ENCODE measurements at regions not wholly inside any gene's neighbourhood (a gene's known extent, or its start where the extent isn't known, plus 50 kb on each side); places are given as distances from the start of the nearest gene placed in this dataset.

DNA sequence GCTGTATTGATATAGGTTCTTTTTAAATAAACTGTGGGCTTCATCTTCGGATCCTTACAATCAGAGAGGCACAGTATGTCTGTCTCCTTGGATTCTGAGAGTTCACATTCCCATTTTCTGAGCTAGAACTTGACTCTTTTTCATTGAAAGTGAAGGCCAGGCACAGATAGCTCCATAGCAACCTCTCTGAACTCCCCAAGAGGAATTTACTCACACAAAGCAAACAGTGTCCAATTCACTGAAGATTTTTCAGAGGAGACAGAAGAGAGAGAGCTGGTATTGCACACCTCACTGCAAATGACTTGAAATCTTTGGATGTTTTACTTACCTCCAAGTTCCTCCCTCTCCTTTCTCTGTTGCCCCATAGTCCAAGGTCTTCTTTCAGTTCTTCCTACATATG is 130.9 kb upstream of the CASK start:
- H2AFZ ChIP-seq (ENCODE audit: low read length), result no peak overlapping the region
- no peaks in the 10 kb centered on the region for H3K36me3 ChIP-seq (ENCODE audit: low read depth, low read length)
- DNase-seq (no peak), ATAC-seq (no peak)
- H3K9me3 ChIP-seq (ENCODE audit: low read length), result no peaks in the 10 kb centered on the region
- no TSS peak for BruUV-seq (replicated peaks)
- H3F3A ChIP-seq (ENCODE audit: low read length, unreplicated experiment), result no peaks in the 10 kb centered on the region
- no peaks in the 10 kb centered on the region for H3K79me2 ChIP-seq (ENCODE audit: low read length)
- no peak overlapping the region for H3K27ac ChIP-seq (ENCODE audit: low read length)
- CTCF ChIA-PET, result interaction anchor here (0.7 kb wide), 1 partner anchor 212 kb away, joined by 3 read pairs; no protein-coding TSS in a partner anchor
- H3K4me2 ChIP-seq (ENCODE audit: low read length), result no peak overlapping the region
- H3K9me2 ChIP-seq (replicated peaks; ENCODE audit: low read length), result no peaks in the 10 kb centered on the region
- no peak overlapping the region for H3K9ac ChIP-seq (ENCODE audit: low read length)
- intact Hi-C loops (cut with micrococcal nuclease), result no loop called here
- no peak overlapping the region for H3K4me3 ChIP-seq (ENCODE audit: low read length)
- H3K4me1 ChIP-seq (ENCODE audit: insufficient read depth, low read length), result no peaks in the 10 kb centered on the region
- POLR2A ChIA-PET (ENCODE audit: unreplicated experiment), result no interaction called here
- H3K27me3 ChIP-seq (ENCODE audit: low read length), result no peaks in the 10 kb centered on the region
- TF ChIP-seq EZH2 (IDR thresholded peaks at IDR 0.05; ENCODE audit: low read length, unreplicated experiment) (no peak), EZH2phosphoT487 (IDR thresholded peaks at IDR 0.05; ENCODE audit: borderline replicate concordance, low read length) (no peak)
- TF ChIP-seq, protein P1, sequence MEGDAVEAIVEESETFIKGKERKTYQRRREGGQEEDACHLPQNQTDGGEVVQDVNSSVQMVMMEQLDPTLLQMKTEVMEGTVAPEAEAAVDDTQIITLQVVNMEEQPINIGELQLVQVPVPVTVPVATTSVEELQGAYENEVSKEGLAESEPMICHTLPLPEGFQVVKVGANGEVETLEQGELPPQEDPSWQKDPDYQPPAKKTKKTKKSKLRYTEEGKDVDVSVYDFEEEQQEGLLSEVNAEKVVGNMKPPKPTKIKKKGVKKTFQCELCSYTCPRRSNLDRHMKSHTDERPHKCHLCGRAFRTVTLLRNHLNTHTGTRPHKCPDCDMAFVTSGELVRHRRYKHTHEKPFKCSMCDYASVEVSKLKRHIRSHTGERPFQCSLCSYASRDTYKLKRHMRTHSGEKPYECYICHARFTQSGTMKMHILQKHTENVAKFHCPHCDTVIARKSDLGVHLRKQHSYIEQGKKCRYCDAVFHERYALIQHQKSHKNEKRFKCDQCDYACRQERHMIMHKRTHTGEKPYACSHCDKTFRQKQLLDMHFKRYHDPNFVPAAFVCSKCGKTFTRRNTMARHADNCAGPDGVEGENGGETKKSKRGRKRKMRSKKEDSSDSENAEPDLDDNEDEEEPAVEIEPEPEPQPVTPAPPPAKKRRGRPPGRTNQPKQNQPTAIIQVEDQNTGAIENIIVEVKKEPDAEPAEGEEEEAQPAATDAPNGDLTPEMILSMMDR (conservative IDR thresholded peaks at IDR 0.05; ENCODE audit: low read depth, low read length), result no peak
- H4K20me1 ChIP-seq (ENCODE audit: low read length), result no peaks in the 10 kb centered on the region

DNA sequence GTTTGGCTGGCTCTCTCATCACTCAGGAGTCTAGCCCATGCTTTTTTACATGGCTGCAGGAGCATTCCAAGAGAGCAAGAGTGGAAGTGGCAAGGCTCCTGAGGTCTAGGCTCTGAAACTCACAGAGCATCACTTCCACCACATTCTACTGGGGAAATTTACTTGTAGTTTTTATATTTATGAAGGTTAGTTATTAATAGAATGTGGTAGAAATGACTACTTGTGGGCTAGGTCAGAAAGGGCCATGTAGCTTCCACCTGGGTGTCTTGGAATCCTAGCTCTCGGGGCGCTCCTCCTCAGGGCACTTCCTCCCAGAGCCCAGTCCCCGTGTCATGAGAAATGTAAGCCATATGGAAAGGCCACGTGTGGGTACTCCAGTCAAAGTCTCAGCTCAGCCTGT is 127.0 kb upstream of the CASK start:
- H3K36me3 ChIP-seq (ENCODE audit: low read depth, low read length), result no peaks in the 10 kb centered on the region
- H3K4me2 ChIP-seq (ENCODE audit: low read length), result no peak overlapping the region
- H3K9me3 ChIP-seq (ENCODE audit: low read length), result no peaks in the 10 kb centered on the region
- H3K9ac ChIP-seq (ENCODE audit: low read length), result no peak overlapping the region
- CTCF ChIA-PET, result no interaction called here
- no peaks in the 10 kb centered on the region for H3F3A ChIP-seq (ENCODE audit: low read length, unreplicated experiment)
- no peak for DNase-seq
- BruUV-seq (replicated peaks), result no TSS peak
- H4K20me1 ChIP-seq (ENCODE audit: low read length), result no peaks in the 10 kb centered on the region
- intact Hi-C loops (cut with micrococcal nuclease), result no loop called here
- no peak overlapping the region for H3K27ac ChIP-seq (ENCODE audit: low read length)
- H2AFZ ChIP-seq (ENCODE audit: low read length), result no peak overlapping the region
- H3K4me1 ChIP-seq (ENCODE audit: insufficient read depth, low read length), result no peaks in the 10 kb centered on the region
- no peak overlapping the region for H3K4me3 ChIP-seq (ENCODE audit: low read length)
- H3K79me2 ChIP-seq (ENCODE audit: low read length), result no peaks in the 10 kb centered on the region
- TF ChIP-seq EZH2 (IDR thresholded peaks at IDR 0.05; ENCODE audit: low read length, unreplicated experiment) (no peak), EZH2phosphoT487 (IDR thresholded peaks at IDR 0.05; ENCODE audit: borderline replicate concordance, low read length) (no peak)
- TF ChIP-seq, protein P1 (conservative IDR thresholded peaks at IDR 0.05; ENCODE audit: low read depth, low read length), result no peak
- POLR2A ChIA-PET (ENCODE audit: unreplicated experiment), result no interaction called here
- no peaks in the 10 kb centered on the region for H3K27me3 ChIP-seq (ENCODE audit: low read length)
- H3K9me2 ChIP-seq (replicated peaks; ENCODE audit: low read length), result no peaks in the 10 kb centered on the region
- ATAC-seq, result no peak

DNA sequence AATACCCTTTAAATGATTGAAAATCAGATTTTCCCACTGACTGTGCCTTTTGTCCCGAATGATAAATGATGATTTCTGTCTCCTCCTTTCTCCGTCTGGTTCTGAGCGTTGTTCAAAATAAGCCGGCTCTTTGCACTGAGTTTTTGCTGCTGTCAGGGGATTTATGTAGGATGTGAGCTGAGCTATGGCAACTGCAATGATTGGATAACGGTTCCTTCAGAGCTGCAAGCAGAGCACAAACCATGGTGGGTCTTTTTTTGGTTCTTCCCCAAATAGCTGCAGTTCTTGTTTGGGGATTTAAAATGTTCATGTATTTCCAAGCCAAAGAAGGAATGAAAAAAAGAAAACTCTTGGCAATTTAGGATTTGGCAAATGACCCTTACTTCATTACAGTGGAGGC is 124.5 kb upstream of the CASK start:
- no peak for TF ChIP-seq EZH2 (IDR thresholded peaks at IDR 0.05; ENCODE audit: low read length, unreplicated experiment)
- TF ChIP-seq EZH2phosphoT487 (IDR thresholded peaks at IDR 0.05; ENCODE audit: borderline replicate concordance, low read length), result no peak
- TF ChIP-seq, protein P1 (conservative IDR thresholded peaks at IDR 0.05; ENCODE audit: low read depth, low read length), result no peak
- Histone ChIP-seq H3K27me3 (ENCODE audit: low read length) (no peaks in the 10 kb centered on the region), H3K9me3 (ENCODE audit: low read length) (no peaks in the 10 kb centered on the region), H3K79me2 (ENCODE audit: low read length) (no peaks in the 10 kb centered on the region), H3K4me2 (ENCODE audit: low read length) (no peak overlapping the region), H3K4me3 (ENCODE audit: low read length) (no peak overlapping the region), H3K36me3 (ENCODE audit: low read depth, low read length) (no peaks in the 10 kb centered on the region), H3K4me1 (ENCODE audit: insufficient read depth, low read length) (no peaks in the 10 kb centered on the region), H3K9me2 (replicated peaks; ENCODE audit: low read length) (no peaks in the 10 kb centered on the region), H3F3A (ENCODE audit: low read length, unreplicated experiment) (no peaks in the 10 kb centered on the region), H3K27ac (ENCODE audit: low read length) (no peak overlapping the region), H2AFZ (ENCODE audit: low read length) (no peak overlapping the region), H4K20me1 (ENCODE audit: low read length) (no peaks in the 10 kb centered on the region), H3K9ac (ENCODE audit: low read length) (no peak overlapping the region)
- BruUV-seq (replicated peaks), result no TSS peak
- no peak for DNase-seq
- no peak for ATAC-seq
- ChIA-PET CTCF (no interaction called here), POLR2A (ENCODE audit: unreplicated experiment) (no interaction called here)
- intact Hi-C loops (cut with micrococcal nuclease), result no loop called here

Data from PC-3 (cell line).